ES-I3 (cell line): ENCODE measurements at regions not wholly inside any gene's neighbourhood (a gene's known extent, or its start where the extent isn't known, plus 50 kb on each side); places are given as distances from the start of the nearest gene placed in this dataset.

Experiments used
- H3K36me3 ChIP-seq: 2 replicates; pipeline ENCODE4 v1.6.1; 2013; ENCODE audit warnings: mild to moderate bottlenecking, low read length, control low read depth, moderate library complexity; ENCODE audit not compliant: insufficient read depth
- H3K4me1 ChIP-seq: 2 replicates; pipeline ENCODE4 v1.6.1; 2013; ENCODE audit warnings: mild to moderate bottlenecking, control low read depth, low read length; ENCODE audit not compliant: insufficient read depth
- H3K9ac ChIP-seq: 2 replicates; pipeline ENCODE4 v1.6.1; 2013; ENCODE audit warnings: low read depth, mild to moderate bottlenecking, low read length, moderate library complexity
- H3K9me3 ChIP-seq: 2 replicates; pipeline ENCODE4 v1.6.1; 2013; ENCODE audit warnings: mild to moderate bottlenecking, low read length, moderate library complexity; ENCODE audit not compliant: control insufficient read depth, insufficient read depth

GRCh38 chrX:20414066-20414465 is 147.4 kb upstream of the RPS6KA3 start:
- H3K9ac ChIP-seq, result no peak overlapping the region
- peaks cover 8% of the 10 kb centered on the region; the same call in 1 of the 2 replicates for H3K4me1 ChIP-seq
- no peaks in the 10 kb centered on the region for H3K9me3 ChIP-seq
- no peaks in the 10 kb centered on the region for H3K36me3 ChIP-seq

GRCh38 chrX:20412871-20413486 is 146.3 kb upstream of the RPS6KA3 start:
- H3K9ac ChIP-seq, result no peak overlapping the region
- peaks cover 8% of the 10 kb centered on the region; the same call in 1 of the 2 replicates for H3K4me1 ChIP-seq
- no peaks in the 10 kb centered on the region for H3K36me3 ChIP-seq
- no peaks in the 10 kb centered on the region; the same call in 1 of the 2 replicates for H3K9me3 ChIP-seq

DNA sequence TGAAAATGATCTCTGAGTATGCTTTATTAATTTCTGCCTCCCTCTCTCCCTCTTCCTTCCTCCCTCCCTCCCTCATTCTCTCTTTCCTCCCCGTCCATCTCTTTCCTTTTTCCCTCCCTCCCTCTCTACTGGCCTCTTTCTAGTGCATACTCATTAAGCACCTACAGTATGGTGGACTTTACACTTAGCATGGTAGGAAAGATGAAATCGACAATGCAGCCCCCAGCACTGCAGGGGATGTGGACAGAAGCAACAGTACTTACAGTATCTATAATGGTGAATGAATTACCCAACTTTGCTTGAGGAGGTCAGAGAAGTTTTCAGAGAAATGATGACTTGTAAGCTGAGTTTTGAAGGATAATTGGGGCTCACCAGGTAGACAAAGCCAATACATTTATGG is 143.8 kb upstream of the RPS6KA3 start:
- H3K36me3 ChIP-seq, result no peaks in the 10 kb centered on the region
- H3K9ac ChIP-seq, result no peak overlapping the region

GRCh38 chrX:20409991-20410390 is 143.3 kb upstream of the RPS6KA3 start:
- no peaks in the 10 kb centered on the region; the same call in 1 of the 2 replicates for H3K9me3 ChIP-seq
- H3K9ac ChIP-seq, result no peak overlapping the region
- H3K36me3 ChIP-seq, result no peaks in the 10 kb centered on the region
- H3K4me1 ChIP-seq, result peaks cover 5% of the 10 kb centered on the region; the same call in 1 of the 2 replicates

More for the DNA sequence above, 143.8 kb upstream of the RPS6KA3 start:
- H3K9me3 ChIP-seq, result no peaks in the 10 kb centered on the region; the same call in 1 of the 2 replicates
- peaks cover 8% of the 10 kb centered on the region; the same call in 1 of the 2 replicates for H3K4me1 ChIP-seq

- H3K9ac ChIP-seq, result no peak overlapping the region
- no peaks in the 10 kb centered on the region; the same call in 1 of the 2 replicates for H3K9me3 ChIP-seq
- H3K4me1 ChIP-seq, result no peaks in the 10 kb centered on the region
- no peaks in the 10 kb centered on the region for H3K36me3 ChIP-seq
Measured at GRCh38 chrX:20402956-20403355, 136.2 kb upstream of the RPS6KA3 start.

DNA sequence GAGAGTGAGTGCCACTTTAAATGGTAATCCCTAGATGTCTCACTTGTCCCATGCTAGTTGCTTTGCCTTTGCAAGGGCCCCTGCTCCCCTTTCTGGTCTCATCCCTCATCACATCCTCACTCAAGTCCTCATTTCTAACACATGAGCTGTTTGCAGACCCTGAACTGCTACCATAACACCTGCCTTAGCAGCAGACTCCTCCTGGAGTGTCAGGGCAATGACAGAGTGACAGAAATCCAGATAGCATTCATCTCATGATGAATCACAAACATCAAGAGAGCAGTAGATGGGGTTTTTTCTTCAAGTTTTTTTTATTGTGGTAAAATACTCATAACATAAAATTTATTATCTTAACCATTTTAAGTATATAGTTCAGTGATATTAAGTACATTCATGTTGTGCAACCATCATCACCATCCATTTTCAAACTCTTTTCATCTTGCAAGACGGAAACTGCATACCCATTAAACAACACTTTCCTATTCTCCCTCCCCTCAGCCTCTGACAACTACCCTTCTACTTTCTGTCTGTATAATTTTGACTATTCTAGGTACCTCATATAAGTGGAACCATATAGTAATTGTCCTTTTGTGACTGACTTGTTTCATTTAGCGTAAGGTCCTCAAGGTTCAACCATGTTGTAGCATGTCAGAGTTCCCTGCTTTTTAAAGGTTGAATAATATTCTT is 133.2 kb upstream of the RPS6KA3 start:
- Histone ChIP-seq H3K9me3 (no peaks in the 10 kb centered on the region), H3K4me1 (no peaks in the 10 kb centered on the region), H3K9ac (no peak overlapping the region), H3K36me3 (no peaks in the 10 kb centered on the region)

GRCh38 chrX:20397587-20397986 is 130.9 kb upstream of the RPS6KA3 start:
- H3K9ac ChIP-seq, result no peak overlapping the region
- H3K4me1 ChIP-seq, result no peaks in the 10 kb centered on the region
- no peaks in the 10 kb centered on the region for H3K36me3 ChIP-seq
- no peaks in the 10 kb centered on the region for H3K9me3 ChIP-seq

DNA sequence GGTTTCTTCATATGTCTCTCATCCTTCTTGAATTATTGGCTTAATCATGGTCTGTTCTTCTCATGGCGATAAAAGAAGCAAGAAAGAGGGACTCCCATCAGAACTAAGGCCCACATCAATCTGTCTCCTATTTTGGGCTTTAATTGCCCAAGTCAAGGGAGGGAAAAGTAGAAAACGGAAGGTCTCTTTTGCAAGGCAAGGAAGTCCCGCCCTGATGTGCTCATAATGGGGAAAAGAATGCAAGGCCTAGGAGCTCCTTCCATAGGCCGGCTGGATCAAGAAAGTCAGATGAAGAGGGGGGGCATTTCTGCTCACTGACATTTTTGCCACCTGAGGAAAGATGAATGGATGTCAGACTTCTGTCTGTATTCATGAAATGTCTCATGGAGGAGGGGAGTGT is 127.7 kb upstream of the RPS6KA3 start:
- Histone ChIP-seq H3K9ac (no peak overlapping the region), H3K9me3 (no peaks in the 10 kb centered on the region), H3K4me1 (no peaks in the 10 kb centered on the region), H3K36me3 (no peaks in the 10 kb centered on the region)

- H3K9ac ChIP-seq, result no peak overlapping the region
Measured at GRCh38 chrX:20393944-20394343, 127.2 kb upstream of the RPS6KA3 start.

DNA sequence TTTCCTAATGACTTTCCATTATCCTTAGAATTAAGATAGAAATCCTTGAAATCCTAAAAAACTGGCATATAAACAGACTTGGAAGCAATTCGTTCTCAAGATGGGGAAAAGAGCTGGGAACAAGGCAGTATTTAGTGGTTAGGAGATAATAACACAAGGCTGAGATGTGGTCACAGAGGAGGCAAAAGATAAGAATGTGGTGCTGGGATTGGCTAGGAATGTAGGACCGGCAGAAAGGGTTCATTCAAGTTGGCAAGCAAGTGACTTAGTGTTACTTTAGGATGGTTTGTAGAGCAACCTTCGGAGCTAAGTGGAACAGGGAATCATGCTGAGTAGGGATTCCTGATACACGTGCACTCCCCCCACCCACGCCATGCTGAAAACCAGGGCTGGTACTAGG is 121.9 kb upstream of the RPS6KA3 start:
- H3K36me3 ChIP-seq, result no peaks in the 10 kb centered on the region
- H3K4me1 ChIP-seq, result no peaks in the 10 kb centered on the region
- no peaks in the 10 kb centered on the region for H3K9me3 ChIP-seq
- no peak overlapping the region for H3K9ac ChIP-seq

More at GRCh38 chrX:20393944-20394343, 127.2 kb upstream of the RPS6KA3 start:
- Histone ChIP-seq H3K36me3 (no peaks in the 10 kb centered on the region), H3K9me3 (no peaks in the 10 kb centered on the region), H3K4me1 (no peaks in the 10 kb centered on the region)

- Histone ChIP-seq H3K4me1 (no peaks in the 10 kb centered on the region), H3K36me3 (no peaks in the 10 kb centered on the region)
Measured at GRCh38 chrX:20383477-20383876, 116.8 kb upstream of the RPS6KA3 start.

GRCh38 chrX:20382518-20383297 is 116.0 kb upstream of the RPS6KA3 start:
- no peak overlapping the region for H3K9ac ChIP-seq
- no peaks in the 10 kb centered on the region for H3K4me1 ChIP-seq
- H3K9me3 ChIP-seq, result no peaks in the 10 kb centered on the region
- no peaks in the 10 kb centered on the region for H3K36me3 ChIP-seq

More at GRCh38 chrX:20383477-20383876, 116.8 kb upstream of the RPS6KA3 start:
- Histone ChIP-seq H3K9ac (no peak overlapping the region), H3K9me3 (no peaks in the 10 kb centered on the region)

DNA sequence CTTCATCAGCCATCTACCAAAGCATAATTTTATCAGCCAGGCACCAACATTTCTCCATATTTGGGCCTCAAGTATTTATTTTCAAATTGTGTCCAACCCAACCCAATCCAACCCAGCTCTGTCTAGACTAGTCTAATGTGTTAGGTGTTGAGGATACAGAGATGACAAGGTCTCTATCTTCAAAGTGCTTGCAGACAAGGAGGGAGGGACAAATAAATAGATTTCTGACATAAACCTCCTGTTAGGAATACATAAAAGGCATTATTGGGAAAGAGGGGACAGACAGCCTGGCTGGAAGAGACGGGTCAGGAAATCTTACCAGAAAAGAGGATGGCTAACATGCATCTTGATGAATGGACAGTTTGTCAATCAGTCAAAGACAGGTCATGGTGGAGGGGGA is 115.4 kb upstream of the RPS6KA3 start:
- no peak overlapping the region for H3K9ac ChIP-seq
- H3K36me3 ChIP-seq, result no peaks in the 10 kb centered on the region
- H3K4me1 ChIP-seq, result no peaks in the 10 kb centered on the region
- H3K9me3 ChIP-seq, result no peaks in the 10 kb centered on the region

- Histone ChIP-seq H3K9ac (no peak overlapping the region), H3K4me1 (0 out of 2 replicates have a peak, but pooled peaks cover 4% of the 10 kb centered on the region), H3K36me3 (no peaks in the 10 kb centered on the region), H3K9me3 (no peaks in the 10 kb centered on the region)
Measured at GRCh38 chrX:20378233-20378920, 111.7 kb upstream of the RPS6KA3 start.
